NCI-H1436 treated with DMSO at 0.1 percent for 48 hours (cell line): ENCODE measurements at regions not wholly inside any gene's neighbourhood (a gene's known extent, or its start where the extent isn't known, plus 50 kb on each side); places are given as distances from the start of the nearest gene placed in this dataset.
A peak's percentile ranks its signal among the peaks of the same experiment; 100 is the strongest.

Experiments
- DNase-seq: peaks from one replicate; lab custom pipeline; 2025; lab: John Stamatoyannopoulos, UW

DNA sequence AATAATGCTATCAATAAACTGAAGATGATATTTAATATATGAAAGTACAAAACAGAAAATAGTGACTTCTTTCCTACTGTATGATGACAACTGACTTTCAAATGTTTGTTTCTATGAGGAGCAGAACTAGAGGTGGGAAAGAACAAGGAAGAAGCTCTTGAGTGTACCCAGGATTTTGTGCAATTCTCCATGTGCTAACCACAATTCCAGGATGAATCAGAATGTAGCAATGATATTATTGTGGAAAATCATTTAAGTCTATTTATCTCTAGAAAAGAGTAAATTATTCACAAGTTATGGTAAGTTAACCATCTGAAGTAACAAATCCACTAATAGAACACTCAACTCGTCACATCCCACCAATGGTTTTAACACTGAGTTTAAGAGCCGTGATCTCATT is 324.1 kb upstream of the EMCN start:
- no peak for DNase-seq

GRCh38 chr4:100839712-100840111 is 321.9 kb upstream of the EMCN start:
- no peak for DNase-seq

- DNase-seq, result peak; percentile 53
Observed at GRCh38 chr4:100838286-100838685, 320.5 kb upstream of the EMCN start.

DNA sequence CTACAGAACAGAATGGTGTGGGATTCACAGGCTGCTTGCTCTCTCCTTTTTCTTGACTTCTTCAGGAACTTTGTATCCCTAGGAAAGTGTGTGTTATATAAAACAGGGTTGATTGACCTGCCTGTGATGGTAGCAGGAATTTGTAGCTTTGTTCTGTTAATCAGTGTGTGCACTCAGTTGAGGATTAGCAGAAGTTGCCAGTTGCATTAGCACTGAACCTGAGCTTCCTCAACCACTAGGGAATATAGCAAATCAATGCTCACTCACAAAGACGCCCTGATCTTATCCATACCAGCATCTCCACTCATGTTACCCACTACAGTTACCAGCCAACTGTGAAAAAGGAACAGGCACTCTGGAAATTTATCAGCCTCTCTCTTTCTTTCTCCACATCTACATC is 319.1 kb upstream of the EMCN start:
- DNase-seq, result no peak

- no peak for DNase-seq
Observed at GRCh38 chr4:100834616-100835015, 316.8 kb upstream of the EMCN start.

DNA sequence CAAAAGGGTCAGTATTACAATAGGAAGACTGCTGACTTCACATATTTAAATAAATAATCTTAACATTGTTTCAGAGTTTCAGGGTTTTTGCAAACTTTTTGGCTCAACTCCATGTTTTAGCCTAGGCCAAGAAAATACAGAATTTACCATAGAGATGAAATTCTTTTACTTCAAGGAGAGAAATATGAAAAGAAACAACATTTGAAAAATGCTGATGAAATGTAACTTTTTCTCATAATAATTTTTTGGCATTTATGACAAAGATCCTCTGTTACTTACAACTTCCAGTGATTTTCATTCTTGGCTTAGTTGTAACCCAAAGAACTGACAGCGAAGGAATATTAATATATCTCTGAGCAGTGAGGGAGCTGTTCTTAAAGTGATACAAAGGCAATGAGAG is 316.1 kb upstream of the EMCN start:
- no peak for DNase-seq

DNA sequence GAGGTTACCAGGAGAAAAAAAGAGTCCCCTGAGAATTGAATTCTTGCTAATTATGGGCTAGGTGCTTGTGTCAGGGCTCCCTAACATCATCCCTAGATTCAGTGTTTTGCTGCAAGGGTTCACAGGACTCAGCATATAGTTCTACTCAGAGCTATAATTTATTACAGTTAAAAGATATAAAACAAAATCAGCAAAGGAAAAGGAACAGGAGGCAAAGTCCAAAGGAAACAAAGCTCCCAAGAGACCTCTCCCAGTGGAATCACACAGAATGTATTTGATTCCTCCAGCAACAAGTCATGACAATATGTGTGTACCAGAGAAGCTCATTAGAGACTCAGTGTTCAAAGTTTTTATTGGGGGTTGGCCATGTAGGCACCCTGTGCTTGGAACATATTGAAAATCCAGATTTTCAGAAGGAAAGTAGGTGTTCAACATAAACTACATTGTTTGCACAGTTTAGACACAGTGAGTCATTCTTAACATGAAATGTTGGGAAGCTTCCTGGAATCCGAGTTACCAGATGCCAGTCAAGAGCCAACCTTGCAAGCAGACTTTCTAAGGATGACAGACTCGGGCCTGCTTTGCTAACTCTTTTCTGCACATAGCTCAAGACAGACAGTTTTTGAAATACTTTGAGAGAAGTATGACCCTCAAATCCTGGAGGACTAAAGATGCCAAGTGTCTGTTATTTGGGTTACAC is 311.3 kb upstream of the EMCN start:
- no peak for DNase-seq

- DNase-seq, result no peak
Observed at GRCh38 chr4:100828364-100828763, 310.5 kb upstream of the EMCN start.

DNA sequence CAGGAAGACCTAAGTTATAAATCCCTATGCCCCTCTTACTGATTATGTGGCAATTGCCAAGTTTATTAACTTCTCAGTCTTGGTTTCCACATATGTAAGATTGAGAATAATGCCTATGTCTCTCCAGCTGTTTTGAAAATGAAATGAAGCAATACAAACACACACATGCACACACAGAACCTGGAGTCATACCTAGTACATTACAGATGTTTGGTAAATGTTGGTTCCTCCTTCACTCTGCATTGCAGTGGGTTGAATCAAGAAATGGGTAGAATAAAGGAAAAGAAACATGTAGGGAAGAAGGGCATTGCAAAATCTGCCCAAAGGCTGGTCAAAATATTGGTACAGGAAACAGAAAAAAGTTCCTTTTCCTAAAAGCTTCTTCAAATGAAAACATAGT is 309.9 kb upstream of the EMCN start:
- DNase-seq, result no peak

GRCh38 chr4:100826808-100827548 is 309.2 kb upstream of the EMCN start:
- DNase-seq, result no peak

- DNase-seq, result no peak
Observed at GRCh38 chr4:100826067-100826466, 308.2 kb upstream of the EMCN start.

GRCh38 chr4:100823993-100824323 is 306.1 kb upstream of the EMCN start:
- DNase-seq, result no peak

GRCh38 chr4:100823066-100823992 is 305.5 kb upstream of the EMCN start:
- DNase-seq, result no peak

GRCh38 chr4:100820249-100820648 is 302.4 kb upstream of the EMCN start:
- no peak for DNase-seq

- no peak for DNase-seq
Observed at GRCh38 chr4:100819505-100819904, 301.7 kb upstream of the EMCN start.

DNA sequence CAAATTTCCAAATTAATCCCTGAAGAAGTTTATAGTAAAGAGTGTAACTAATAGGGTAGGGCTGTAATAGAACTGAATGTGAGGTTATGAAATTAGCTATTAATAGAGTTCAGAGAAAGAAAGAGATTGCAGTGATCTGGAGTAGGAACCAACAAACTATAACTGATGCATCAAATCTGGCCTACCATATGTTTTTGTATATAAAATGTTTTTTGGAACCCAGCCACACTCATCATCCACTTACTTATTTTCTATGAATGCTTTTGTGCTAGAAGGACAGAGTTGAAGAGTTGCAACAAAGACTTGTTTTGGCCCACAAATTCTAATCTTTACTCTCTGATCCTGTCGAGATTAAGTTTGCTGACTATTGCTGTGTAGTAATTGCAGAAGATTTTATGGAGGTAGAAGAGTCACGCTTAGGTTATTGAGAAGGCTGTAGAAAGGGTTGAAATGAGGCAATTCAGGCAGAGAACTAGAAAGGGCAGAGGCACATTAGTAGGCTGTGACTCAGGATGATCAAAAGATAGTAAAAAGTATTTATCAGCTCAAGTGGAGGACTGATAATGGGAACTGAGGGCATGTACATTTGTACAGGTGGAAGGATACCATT is 298.7 kb upstream of the EMCN start:
- no peak for DNase-seq

- no peak for DNase-seq
Observed at GRCh38 chr4:100811046-100811445, 293.2 kb upstream of the EMCN start.

- no peak for DNase-seq
Observed at GRCh38 chr4:100809506-100809905, 291.7 kb upstream of the EMCN start.

GRCh38 chr4:100806988-100807387 is 289.2 kb upstream of the EMCN start:
- no peak for DNase-seq

DNA sequence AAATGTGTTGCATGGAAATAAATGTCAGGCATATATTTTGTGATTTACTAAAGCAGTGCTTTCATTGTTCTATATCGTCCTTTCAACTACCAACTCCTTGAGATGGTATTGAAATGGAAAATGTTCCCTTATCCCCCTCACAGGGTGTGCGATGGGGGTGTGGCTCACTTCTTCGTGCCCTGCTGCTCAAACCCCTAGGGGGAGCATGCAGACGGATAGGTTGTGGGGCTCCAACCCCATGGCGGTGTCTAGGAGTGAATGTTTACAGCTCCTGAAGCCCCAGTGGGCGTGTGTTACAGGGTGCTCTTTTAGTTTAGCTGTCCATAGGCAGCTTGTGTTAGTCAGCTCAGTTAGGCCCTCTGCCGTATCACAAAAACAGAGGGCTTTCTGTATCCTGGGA is 287.7 kb upstream of the EMCN start:
- DNase-seq, result no peak

DNA sequence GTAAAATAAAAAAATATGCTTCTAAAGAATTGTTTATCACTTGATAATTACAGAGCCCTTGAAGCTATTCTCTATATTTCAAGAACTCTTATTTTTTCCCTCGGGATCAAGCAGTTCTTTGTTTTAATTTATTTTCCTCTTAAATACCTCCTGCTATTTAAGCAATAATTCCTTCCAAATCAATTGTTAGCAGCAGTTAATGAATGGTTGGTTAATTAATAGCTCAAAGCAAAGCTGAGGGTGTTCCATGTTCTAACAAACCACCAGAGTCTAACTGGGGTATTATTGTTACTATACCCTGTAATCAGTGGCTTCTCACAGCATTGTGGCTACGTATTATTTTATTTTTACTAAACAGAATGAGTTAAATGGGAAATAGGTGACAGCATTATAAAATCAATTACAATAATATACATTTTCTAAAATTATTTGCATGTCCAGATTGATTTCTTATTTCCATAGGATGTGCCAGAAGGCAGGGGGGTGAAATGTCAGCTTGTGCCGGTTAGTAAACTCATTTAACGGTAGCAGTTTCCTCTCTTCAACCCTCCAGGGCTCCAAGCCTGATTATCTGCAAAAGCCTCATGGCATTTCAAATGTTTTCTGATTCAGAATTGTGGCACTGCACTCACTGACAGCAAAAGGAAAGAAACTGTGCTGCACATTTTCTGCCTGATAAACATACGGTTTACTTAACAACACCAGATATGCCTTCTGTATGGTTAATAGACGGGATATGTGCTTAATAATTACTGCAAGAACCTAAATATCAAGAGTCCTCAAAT is 286.9 kb upstream of the EMCN start:
- DNase-seq, result no peak

DNA sequence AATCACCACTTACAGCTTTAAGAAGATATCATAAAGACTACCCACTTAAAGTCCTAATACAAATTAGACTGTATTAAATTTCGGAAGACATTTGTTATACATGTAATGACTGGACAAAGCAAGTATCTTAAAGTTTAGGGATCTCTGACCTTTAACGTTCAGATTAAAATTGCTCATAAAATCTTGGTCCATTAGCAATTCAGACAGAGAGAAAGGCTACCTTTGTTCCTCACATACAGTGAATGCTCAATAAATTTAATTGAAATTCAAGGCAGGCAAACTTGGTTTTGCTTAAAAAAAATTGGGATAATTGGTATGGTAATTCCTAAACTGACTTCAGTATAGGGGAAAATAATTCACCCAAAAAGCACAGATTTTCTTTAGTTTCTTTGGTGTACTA is 285.9 kb upstream of the EMCN start:
- DNase-seq, result no peak
